GM23338 (cell line): ENCODE measurements at regions not wholly inside any gene's neighbourhood (a gene's known extent, or its start where the extent isn't known, plus 50 kb on each side); places are given as distances from the start of the nearest gene placed in this dataset.

Experiments
- ATAC-seq: fragments of 200-7000 bp; cut with Tn5 transposase; 3 replicates; pipeline ENCODE4 v1.9.1; 2020
- DNase-seq: peaks from one replicate; pipeline ENCODE4 v3.0.0-alpha.2; 2015; ENCODE audit warnings: low spot score
- H2AFZ ChIP-seq: fragments of 200-600 bp; sonication (generic); 2 replicates; pipeline ENCODE4 v1.8.0; 2016; ENCODE audit warnings: antibody characterized with exemption, mild to moderate bottlenecking, moderate library complexity
- H3F3A ChIP-seq: fragments of 200-600 bp; sonication (generic); replicated peaks from 2 replicates; pipeline ENCODE4 v1.8.0; 2017; ENCODE audit warnings: antibody characterized with exemption, mixed run types, low read depth
- H3K27ac ChIP-seq: fragments of 200-600 bp; sonication (generic); 2 replicates; pipeline ENCODE4 v1.6.1; 2016; ENCODE audit warnings: low read depth
- H3K27me3 ChIP-seq: fragments of 200-600 bp; sonication (generic); 2 replicates; pipeline ENCODE4 v1.8.0; 2016; ENCODE audit warnings: mild to moderate bottlenecking, mixed run types, moderate library complexity; ENCODE audit not compliant: insufficient read depth
- H3K36me3 ChIP-seq: fragments of 200-600 bp; sonication (generic); 2 replicates; pipeline ENCODE4 v1.8.0; 2016; ENCODE audit warnings: mild to moderate bottlenecking; ENCODE audit not compliant: insufficient read depth
- H3K4me1 ChIP-seq: fragments of 200-600 bp; sonication (generic); 2 replicates; pipeline ENCODE4 v1.8.0; 2016; ENCODE audit warnings: mild to moderate bottlenecking, moderate library complexity; ENCODE audit not compliant: insufficient read depth
- H3K4me2 ChIP-seq: fragments of 200-600 bp; sonication (generic); 2 replicates; pipeline ENCODE4 v1.7.1; 2017; ENCODE audit warnings: mixed run types
- H3K4me3 ChIP-seq: fragments of 200-600 bp; sonication (generic); 2 replicates; pipeline ENCODE4 v1.6.1; 2016; ENCODE audit warnings: mixed run types
- H3K79me2 ChIP-seq: fragments of 200-600 bp; sonication (generic); replicated peaks from 2 replicates; pipeline ENCODE4 v1.8.0; 2017; ENCODE audit warnings: mild to moderate bottlenecking; ENCODE audit not compliant: insufficient read depth
- H3K9me2 ChIP-seq: fragments of 200-600 bp; sonication (generic); 2 replicates; pipeline ENCODE4 v1.8.0; 2017; ENCODE audit not compliant: insufficient read depth
- H4K20me1 ChIP-seq: fragments of 200-600 bp; sonication (generic); replicated peaks from 2 replicates; pipeline ENCODE4 v1.8.0; 2017; ENCODE audit warnings: mild to moderate bottlenecking; ENCODE audit not compliant: insufficient read depth
- H3K27ac Mint-ChIP-seq: 2 replicates; pipeline ENCODE4 v1.8.0; 2020; ENCODE audit warnings: inconsistent platforms, mild to moderate bottlenecking, moderate library complexity, mixed read lengths
- H3K27me3 Mint-ChIP-seq: 3 replicates; pipeline ENCODE4 v1.8.0; 2022; ENCODE audit warnings: low read depth, mild to moderate bottlenecking, moderate library complexity, mixed read lengths, inconsistent platforms; ENCODE audit not compliant: insufficient read depth, poor library complexity
- H3K36me3 Mint-ChIP-seq: 3 replicates; pipeline ENCODE4 v1.8.0; 2021; ENCODE audit warnings: low read depth, mild to moderate bottlenecking, inconsistent platforms, moderate library complexity, mixed read lengths
- H3K4me1 Mint-ChIP-seq: 3 replicates; pipeline ENCODE4 v1.8.0; 2020; ENCODE audit warnings: mild to moderate bottlenecking, inconsistent platforms, mixed read lengths
- H3K4me3 Mint-ChIP-seq: 3 replicates; pipeline ENCODE4 v1.8.0; 2021; ENCODE audit warnings: moderate library complexity, mild to moderate bottlenecking, inconsistent platforms, mixed read lengths
- H3K9me3 Mint-ChIP-seq: 3 replicates; pipeline ENCODE4 v1.8.0; 2020; ENCODE audit warnings: moderate library complexity, mild to moderate bottlenecking, inconsistent platforms, mixed read lengths
- CTCF ChIP-seq, 2 experiments: fragments of 200-600 bp in 1 of 2; sonication (generic) in 1 of 2; conservative IDR thresholded peaks; 2 replicates each; pipeline versions ENCODE4 v1.5.1 to v1.6.1; 2016 to 2017; ENCODE audit warnings: antibody characterized with exemption in 2 of 2, low read depth in 2 of 2, mild to moderate bottlenecking in 2 of 2, moderate library complexity in 1 of 2
- ETS1 ChIP-seq: IDR thresholded peaks from 2 replicates; pipeline ENCODE4 v1.6.1; 2016; ENCODE audit warnings: antibody characterized with exemption
- REST ChIP-seq: IDR thresholded peaks from one replicate; pipeline ENCODE4 v1.6.1; 2018; ENCODE audit warnings: antibody characterized with exemption; ENCODE audit not compliant: unreplicated experiment
- ZNF114 ChIP-seq: fragments of 250-450 bp; sonication (Bioruptor Pico); IDR thresholded peaks from 2 replicates; pipeline ENCODE4 v1.5.0; 2020; ENCODE audit warnings: mild to moderate bottlenecking, moderate library complexity
- ZNF331 ChIP-seq: fragments of 250-450 bp; sonication (Bioruptor Pico); IDR thresholded peaks from 2 replicates; pipeline ENCODE4 v1.5.0; 2020; ENCODE audit warnings: low read depth, mild to moderate bottlenecking, moderate library complexity
- ZNF462 ChIP-seq: fragments of 250-450 bp; sonication (Bioruptor Pico); IDR thresholded peaks from 2 replicates; pipeline ENCODE4 v1.5.0; 2020; ENCODE audit warnings: mild to moderate bottlenecking, moderate library complexity

- TF ChIP-seq ZNF331 (CRISPR knock-in tag) (no peak), REST (no peak), CTCF (conservative IDR thresholded peaks at IDR 0.05; ENCODE audit: low read depth in 2 of 2) (no peak), ZNF462 (no peak), ZNF114 (CRISPR knock-in tag) (no peak), ETS1 (no peak)
- H3K4me3 Mint-ChIP-seq, result no peak overlapping the region
- H3K9me3 Mint-ChIP-seq, result no peaks in the 10 kb centered on the region
- Histone ChIP-seq H3K9me2 (no peaks in the 10 kb centered on the region), H3K27me3 (no peaks in the 10 kb centered on the region), H3K4me2 (no peak overlapping the region), H3F3A (no peaks in the 10 kb centered on the region), H3K4me1 (no peaks in the 10 kb centered on the region), H4K20me1 (no peaks in the 10 kb centered on the region), H3K79me2 (no peaks in the 10 kb centered on the region), H3K36me3 (no peaks in the 10 kb centered on the region), H3K4me3 (no peak overlapping the region), H2AFZ (no peak overlapping the region), H3K27ac (no peak overlapping the region)
- no peaks in the 10 kb centered on the region for H3K27me3 Mint-ChIP-seq
- no peaks in the 10 kb centered on the region for H3K36me3 Mint-ChIP-seq
- ATAC-seq, result no peak
- no peak for DNase-seq
- no peak overlapping the region; the same call in 1 of the 2 replicates for H3K27ac Mint-ChIP-seq
- H3K4me1 Mint-ChIP-seq, result no peaks in the 10 kb centered on the region
Observed at GRCh38 chr5:99438619-99439018, 509.8 kb upstream of the CHD1 start.
